Thoracic aorta (tissue), 2 donors: ENCODE measurements at regions not wholly inside any gene's neighbourhood (a gene's known extent, or its start where the extent isn't known, plus 50 kb on each side); places are given as distances from the start of the nearest gene placed in this dataset.
"Not testable (repeated sequence)": the region's sequence is repeated elsewhere in the genome, so short reads cannot be mapped to it uniquely, and the experiment has no call there.

Experiments
- ATAC-seq: fragments of 150-250 bp; one replicate; pipeline ENCODE4 v1.8.0; 2017; ENCODE audit warnings: low read depth; ENCODE audit not compliant: insufficient number of reproducible peaks, low FRiP score
- DNase-seq: peaks from one replicate; pipeline ENCODE4 v3.0.0-alpha.2; 2020; ENCODE audit warnings: low spot score
- H3K27ac ChIP-seq, 2 donors: fragments of 200-600 bp; sonication (generic); 1 replicate in 1 of 2; 2 replicates in 1 of 2; pipeline ENCODE4 v1.5.1; 2016; ENCODE audit warnings: mild to moderate bottlenecking in 2 of 2, moderate library complexity in 2 of 2
- H3K27me3 ChIP-seq: fragments of 200-600 bp; sonication (generic); replicated peaks from 2 replicates; pipeline ENCODE4 v1.6.0; 2016; ENCODE audit warnings: mild to moderate bottlenecking; ENCODE audit not compliant: insufficient read depth
- H3K36me3 ChIP-seq: fragments of 200-600 bp; sonication (generic); one replicate; pipeline ENCODE4 v1.5.1; 2016
- H3K4me1 ChIP-seq, 2 donors: fragments of 200-600 bp; sonication (generic); 1 replicate in 1 of 2; 2 replicates in 1 of 2; pipeline versions ENCODE4 v1.5.1 to v1.6.0; 2016; ENCODE audit warnings: low read depth in 2 of 2, mild to moderate bottlenecking in 1 of 2; ENCODE audit not compliant: control insufficient read depth in 1 of 2
- H3K4me3 ChIP-seq: fragments of 200-600 bp; sonication (generic); 2 replicates; pipeline ENCODE4 v1.5.1; 2016; ENCODE audit warnings: mild to moderate bottlenecking
- H3K9me3 ChIP-seq: fragments of 200-600 bp; sonication (generic); 2 replicates; pipeline ENCODE4 v1.5.1; 2016
- TF ChIP-seq, protein P1 (sequence below): fragments of 200-600 bp; sonication (generic); IDR thresholded peaks from one replicate; pipeline ENCODE4 v1.5.1; 2019; ENCODE audit warnings: antibody characterized with exemption

DNA sequence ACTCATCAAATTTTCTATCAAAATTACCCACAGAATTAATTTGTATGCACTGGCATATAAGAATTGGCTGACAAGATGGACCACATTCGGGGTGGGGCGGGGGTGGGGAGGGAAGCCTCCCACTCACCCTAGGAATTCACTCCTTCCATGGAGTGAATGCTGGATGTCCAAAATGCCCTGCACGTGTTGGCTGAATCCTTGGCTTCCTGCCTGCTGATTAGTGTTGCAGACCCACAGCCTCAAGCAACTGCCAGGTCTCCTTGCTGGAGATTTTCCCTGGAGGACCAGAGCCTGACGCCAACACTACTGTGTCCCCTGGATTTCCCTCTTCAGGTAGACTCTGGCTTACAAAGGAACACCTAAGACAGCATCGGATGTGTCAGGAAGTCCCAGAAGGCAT, 575.7 kb upstream of the CDH11 start:
- no peak overlapping the region for H3K27ac ChIP-seq

DNA sequence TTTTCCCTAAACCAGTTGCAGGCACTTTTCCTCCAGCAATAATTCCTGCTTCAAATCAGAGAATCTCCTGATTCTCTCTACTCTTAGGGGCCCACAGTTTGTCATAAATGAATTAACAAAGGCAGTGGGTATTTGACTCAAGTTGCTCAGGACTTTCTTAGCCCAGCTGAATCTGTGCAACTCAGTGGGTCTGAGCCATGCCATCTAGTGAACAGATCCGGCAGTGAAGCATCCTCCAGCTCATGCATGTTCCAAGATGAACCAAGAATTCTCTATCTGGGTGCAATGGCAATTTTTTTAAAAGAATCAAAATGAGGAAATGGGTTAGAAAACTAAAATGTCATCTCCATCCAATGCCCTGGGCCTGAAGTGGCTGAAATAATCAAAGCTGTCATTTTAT, 575.2 kb upstream of the CDH11 start:
- ATAC-seq (no peak), DNase-seq (no peak)
- no peaks in the 10 kb centered on the region for H3K27me3 ChIP-seq
- no peak overlapping the region for H3K27ac ChIP-seq
- H3K36me3 ChIP-seq = no peaks in the 10 kb centered on the region
- peaks cover 0 to 9% of the 10 kb centered on the region in 2 donors for H3K4me1 ChIP-seq
- no peak overlapping the region for H3K4me3 ChIP-seq
- H3K9me3 ChIP-seq = no peaks in the 10 kb centered on the region
- TF ChIP-seq, protein P1, sequence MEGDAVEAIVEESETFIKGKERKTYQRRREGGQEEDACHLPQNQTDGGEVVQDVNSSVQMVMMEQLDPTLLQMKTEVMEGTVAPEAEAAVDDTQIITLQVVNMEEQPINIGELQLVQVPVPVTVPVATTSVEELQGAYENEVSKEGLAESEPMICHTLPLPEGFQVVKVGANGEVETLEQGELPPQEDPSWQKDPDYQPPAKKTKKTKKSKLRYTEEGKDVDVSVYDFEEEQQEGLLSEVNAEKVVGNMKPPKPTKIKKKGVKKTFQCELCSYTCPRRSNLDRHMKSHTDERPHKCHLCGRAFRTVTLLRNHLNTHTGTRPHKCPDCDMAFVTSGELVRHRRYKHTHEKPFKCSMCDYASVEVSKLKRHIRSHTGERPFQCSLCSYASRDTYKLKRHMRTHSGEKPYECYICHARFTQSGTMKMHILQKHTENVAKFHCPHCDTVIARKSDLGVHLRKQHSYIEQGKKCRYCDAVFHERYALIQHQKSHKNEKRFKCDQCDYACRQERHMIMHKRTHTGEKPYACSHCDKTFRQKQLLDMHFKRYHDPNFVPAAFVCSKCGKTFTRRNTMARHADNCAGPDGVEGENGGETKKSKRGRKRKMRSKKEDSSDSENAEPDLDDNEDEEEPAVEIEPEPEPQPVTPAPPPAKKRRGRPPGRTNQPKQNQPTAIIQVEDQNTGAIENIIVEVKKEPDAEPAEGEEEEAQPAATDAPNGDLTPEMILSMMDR = no peak

More for the DNA sequence above, 575.7 kb upstream of the CDH11 start:
- no peak for DNase-seq
- no peak for ATAC-seq
- Histone ChIP-seq H3K9me3 (no peaks in the 10 kb centered on the region), H3K36me3 (no peaks in the 10 kb centered on the region), H3K4me3 (no peak overlapping the region), H3K4me1 (peaks cover 0 to 9% of the 10 kb centered on the region in 2 donors), H3K27me3 (no peaks in the 10 kb centered on the region)
- TF ChIP-seq, protein P1 = no peak

DNA sequence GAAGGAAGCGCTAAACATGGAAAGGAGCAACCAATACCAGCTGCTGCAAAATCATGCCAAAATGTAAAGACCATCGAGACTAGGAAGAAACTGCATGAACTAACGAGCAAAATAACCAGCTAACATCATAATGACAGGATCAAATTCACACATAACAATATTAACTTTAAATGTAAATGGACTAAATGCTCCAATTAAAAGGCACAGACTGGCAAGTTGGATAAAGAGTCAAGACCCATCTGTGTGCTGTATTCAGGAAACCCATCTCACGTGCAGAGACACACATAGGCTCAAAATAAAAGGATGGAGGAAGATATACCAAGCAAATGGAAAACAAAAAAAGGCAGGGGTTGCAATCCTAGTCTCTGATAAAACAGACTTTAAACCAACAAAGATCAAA, 570.0 kb upstream of the CDH11 start:
- H3K4me1 ChIP-seq, H3K9me3 ChIP-seq, ATAC-seq, DNase-seq, H3K4me3 ChIP-seq, H3K36me3 ChIP-seq, H3K27ac ChIP-seq, H3K27me3 ChIP-seq: not testable (repeated sequence)

DNA sequence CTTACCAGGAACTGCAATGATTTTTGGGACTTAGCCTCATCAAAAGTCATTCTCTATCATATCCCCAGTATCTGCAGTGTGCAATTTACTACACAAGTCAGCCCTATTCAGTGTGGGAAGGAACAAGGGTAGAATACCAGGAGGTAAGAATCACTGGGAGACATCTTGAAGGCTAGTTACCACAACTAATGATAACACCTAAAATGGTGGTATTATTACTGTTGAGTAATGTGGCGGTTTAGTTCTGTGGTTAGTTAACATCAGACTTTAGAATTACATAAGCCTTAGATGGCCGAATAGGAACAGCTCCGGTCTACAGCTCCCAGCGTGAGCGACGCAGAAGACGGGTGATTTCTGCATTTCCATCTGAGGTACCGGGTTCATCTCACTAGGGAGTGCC, 567.9 kb upstream of the CDH11 start:
- TF ChIP-seq, protein P1 = no peak
- Histone ChIP-seq H3K36me3 (no peaks in the 10 kb centered on the region), H3K4me3 (no peak overlapping the region), H3K27me3 (no peaks in the 10 kb centered on the region), H3K9me3 (no peaks in the 10 kb centered on the region), H3K27ac (no peak overlapping the region), H3K4me1 (no peaks in the 10 kb centered on the region)
- DNase-seq = no peak
- ATAC-seq = no peak

DNA sequence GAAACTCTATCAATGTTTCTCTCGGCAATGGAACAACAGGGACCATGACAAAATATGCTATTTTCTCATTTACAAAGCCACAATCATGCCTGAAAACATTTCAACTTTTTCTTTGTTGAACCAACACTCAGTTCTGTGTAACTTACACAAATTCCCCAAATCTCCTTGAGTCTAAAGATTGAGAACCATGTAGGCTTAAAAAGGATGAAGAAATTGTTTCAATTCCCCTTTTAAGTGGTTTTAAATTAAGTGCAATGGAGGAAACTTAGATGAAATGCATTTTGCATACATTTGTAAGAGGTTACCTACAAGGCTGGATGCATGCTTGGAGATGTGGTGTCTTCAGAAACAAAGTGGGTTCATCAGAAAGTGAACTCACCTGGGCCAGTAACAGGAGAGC, 566.4 kb upstream of the CDH11 start:
- Histone ChIP-seq H3K4me3 (no peak overlapping the region), H3K4me1 (no peaks in the 10 kb centered on the region), H3K27ac (no peak overlapping the region), H3K9me3 (no peaks in the 10 kb centered on the region), H3K27me3 (no peaks in the 10 kb centered on the region), H3K36me3 (no peaks in the 10 kb centered on the region)
- DNase-seq (no peak), ATAC-seq (no peak)
- TF ChIP-seq, protein P1 = no peak

DNA sequence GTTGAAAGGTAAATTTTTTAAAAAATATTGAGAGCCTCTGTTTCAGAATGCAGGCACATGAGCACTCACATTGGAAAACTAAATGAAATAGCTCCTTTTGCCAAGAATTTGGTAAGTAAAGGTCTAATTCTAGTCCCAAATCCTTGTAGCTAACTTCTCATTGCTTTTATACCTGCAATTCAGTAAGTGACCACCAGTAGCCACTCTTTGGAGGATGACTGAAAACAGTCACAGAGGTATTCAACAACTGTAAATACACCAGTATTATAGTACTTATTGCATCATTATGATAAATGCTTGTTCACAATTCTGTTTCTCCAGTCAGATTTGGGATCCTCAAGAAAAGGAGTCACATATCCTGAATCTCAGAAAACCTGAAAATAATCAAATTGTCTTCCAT, 562.4 kb upstream of the CDH11 start:
- TF ChIP-seq, protein P1 = no peak
- Histone ChIP-seq H3K36me3 (no peaks in the 10 kb centered on the region), H3K27me3 (no peaks in the 10 kb centered on the region), H3K9me3 (no peaks in the 10 kb centered on the region), H3K4me3 (no peak overlapping the region), H3K4me1 (no peaks in the 10 kb centered on the region), H3K27ac (no peak overlapping the region)
- DNase-seq = no peak
- no peak for ATAC-seq
